Smooth muscle cell (in vitro differentiated cells): ENCODE measurements at regions not wholly inside any gene's neighbourhood (a gene's known extent, or its start where the extent isn't known, plus 50 kb on each side); places are given as distances from the start of the nearest gene placed in this dataset.

Source experiments
- DNase-seq: peaks from one replicate; lab custom pipeline; 2025; ENCODE audit not compliant: unreplicated experiment; lab: John Stamatoyannopoulos, UW
- H2AFZ ChIP-seq: fragments of 200-600 bp; sonication (generic); 2 replicates; pipeline ENCODE4 v1.6.0; 2016; ENCODE audit warnings: antibody characterized with exemption, low read depth, mild to moderate bottlenecking
- H3F3A ChIP-seq: fragments of 200-600 bp; sonication (generic); 2 replicates; pipeline ENCODE4 v1.6.0; 2017; ENCODE audit warnings: antibody characterized with exemption, low read depth
- H3K27ac ChIP-seq: fragments of 200-600 bp; sonication (generic); 2 replicates; pipeline ENCODE4 v1.5.1; 2016; ENCODE audit warnings: low read depth, mild to moderate bottlenecking
- H3K27me3 ChIP-seq: fragments of 200-600 bp; sonication (generic); 2 replicates; pipeline ENCODE4 v1.6.1; 2016; ENCODE audit warnings: low read depth, mild to moderate bottlenecking
- H3K36me3 ChIP-seq: fragments of 200-600 bp; sonication (generic); 2 replicates; pipeline ENCODE4 v1.5.1; 2016; ENCODE audit warnings: low read depth
- H3K4me1 ChIP-seq: fragments of 200-600 bp; sonication (generic); 2 replicates; pipeline ENCODE4 v1.5.1; 2016; ENCODE audit warnings: low read depth
- H3K4me2 ChIP-seq: fragments of 200-600 bp; sonication (generic); 2 replicates; pipeline ENCODE4 v1.6.0; 2016; ENCODE audit warnings: mild to moderate bottlenecking
- H3K4me3 ChIP-seq: fragments of 200-600 bp; sonication (generic); 2 replicates; pipeline ENCODE4 v1.5.1; 2016; ENCODE audit warnings: mild to moderate bottlenecking
- H3K79me2 ChIP-seq: fragments of 200-600 bp; sonication (generic); 2 replicates; pipeline ENCODE4 v1.6.0; 2016; ENCODE audit warnings: low read depth, mild to moderate bottlenecking
- H3K9ac ChIP-seq: fragments of 200-600 bp; sonication (generic); 2 replicates; pipeline ENCODE4 v1.6.0; 2016; ENCODE audit warnings: low read depth
- H3K9me3 ChIP-seq: fragments of 200-600 bp; sonication (generic); replicated peaks from 2 replicates; pipeline ENCODE4 v1.5.1; 2016; ENCODE audit warnings: low read depth
- H4K20me1 ChIP-seq: fragments of 200-600 bp; sonication (generic); 2 replicates; pipeline ENCODE4 v1.6.0; 2016; ENCODE audit warnings: low read depth
- WGBS: methylation state at CpG from one replicate; pipeline ENCODE4 v1.1.7; 2016; ENCODE audit warnings: low lambda C conversion rate; 5-methylcytosine and 5-hydroxymethylcytosine counted together
- TF ChIP-seq, protein P1 (sequence below): fragments of 200-600 bp; sonication (generic); IDR thresholded peaks from 2 replicates; pipeline ENCODE4 v1.5.1; 2017; ENCODE audit warnings: borderline replicate concordance, mild to moderate bottlenecking, antibody characterized with exemption; ENCODE audit not compliant: insufficient read depth, poor library complexity, severe bottlenecking

DNA sequence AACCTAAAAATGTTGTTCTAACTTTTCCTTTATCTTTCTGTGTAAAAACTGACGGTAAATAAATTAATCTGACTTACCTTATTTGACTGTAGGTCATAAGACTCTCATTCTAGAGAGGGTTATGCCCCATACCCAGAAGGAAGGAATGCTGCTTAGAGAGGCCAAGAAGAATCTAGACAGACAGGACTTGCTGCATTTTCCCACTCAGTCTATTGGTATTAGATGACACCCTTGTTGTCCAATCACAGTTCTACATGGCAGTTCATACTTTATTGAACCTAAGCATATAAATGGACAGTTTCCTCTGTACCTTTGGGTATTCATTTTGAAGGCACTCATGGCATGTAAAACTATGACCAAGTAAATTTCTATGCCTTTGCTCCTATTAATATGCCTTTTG is 359.6 kb upstream of the ID4 start:
- H3K4me1 ChIP-seq = peaks cover 6% of the 10 kb centered on the region
- H3K27ac ChIP-seq = peak overlapping the region; percentile 72
- no peaks in the 10 kb centered on the region for H3K79me2 ChIP-seq
- TF ChIP-seq, protein P1, sequence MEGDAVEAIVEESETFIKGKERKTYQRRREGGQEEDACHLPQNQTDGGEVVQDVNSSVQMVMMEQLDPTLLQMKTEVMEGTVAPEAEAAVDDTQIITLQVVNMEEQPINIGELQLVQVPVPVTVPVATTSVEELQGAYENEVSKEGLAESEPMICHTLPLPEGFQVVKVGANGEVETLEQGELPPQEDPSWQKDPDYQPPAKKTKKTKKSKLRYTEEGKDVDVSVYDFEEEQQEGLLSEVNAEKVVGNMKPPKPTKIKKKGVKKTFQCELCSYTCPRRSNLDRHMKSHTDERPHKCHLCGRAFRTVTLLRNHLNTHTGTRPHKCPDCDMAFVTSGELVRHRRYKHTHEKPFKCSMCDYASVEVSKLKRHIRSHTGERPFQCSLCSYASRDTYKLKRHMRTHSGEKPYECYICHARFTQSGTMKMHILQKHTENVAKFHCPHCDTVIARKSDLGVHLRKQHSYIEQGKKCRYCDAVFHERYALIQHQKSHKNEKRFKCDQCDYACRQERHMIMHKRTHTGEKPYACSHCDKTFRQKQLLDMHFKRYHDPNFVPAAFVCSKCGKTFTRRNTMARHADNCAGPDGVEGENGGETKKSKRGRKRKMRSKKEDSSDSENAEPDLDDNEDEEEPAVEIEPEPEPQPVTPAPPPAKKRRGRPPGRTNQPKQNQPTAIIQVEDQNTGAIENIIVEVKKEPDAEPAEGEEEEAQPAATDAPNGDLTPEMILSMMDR = no peak
- H3K36me3 ChIP-seq = no peaks in the 10 kb centered on the region
- no peak for DNase-seq
- H2AFZ ChIP-seq = no peak overlapping the region
- H3K9ac ChIP-seq = no peak overlapping the region
- no peak overlapping the region for H3K4me3 ChIP-seq
- no peaks in the 10 kb centered on the region for H3K9me3 ChIP-seq
- no peaks in the 10 kb centered on the region for H3K27me3 ChIP-seq
- H3K4me2 ChIP-seq = peak overlapping the region; percentile 18
- 76% methylated on average over 1 of the region's 1 CpG for WGBS
- no peaks in the 10 kb centered on the region for H4K20me1 ChIP-seq
- peaks cover 8% of the 10 kb centered on the region for H3F3A ChIP-seq

DNA sequence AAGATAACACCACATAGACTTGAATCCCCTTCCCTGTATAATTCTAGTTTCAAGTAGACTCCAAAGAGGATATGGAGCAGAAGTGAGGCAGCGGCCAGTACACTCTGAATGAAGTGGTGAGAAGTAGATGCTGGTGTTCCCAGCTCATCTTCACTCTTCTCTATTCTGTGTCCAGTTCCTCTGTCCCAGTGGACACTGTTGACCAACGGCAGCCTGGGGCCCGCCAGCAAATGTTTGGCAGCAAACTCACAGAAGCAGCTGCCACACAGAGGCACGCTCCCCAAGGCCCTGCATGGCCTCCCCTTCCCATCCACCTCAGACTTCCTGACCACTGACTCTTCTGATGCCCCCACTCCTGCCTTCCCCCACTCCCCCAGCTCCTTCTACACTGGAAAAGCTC is 358.9 kb upstream of the ID4 start:
- no peak overlapping the region for H3K9ac ChIP-seq
- no peak for DNase-seq
- H3K79me2 ChIP-seq = no peaks in the 10 kb centered on the region
- no peaks in the 10 kb centered on the region for H3K36me3 ChIP-seq
- peaks cover 8% of the 10 kb centered on the region for H3F3A ChIP-seq
- H3K4me3 ChIP-seq = no peak overlapping the region
- H2AFZ ChIP-seq = no peak overlapping the region
- H3K4me1 ChIP-seq = peaks cover 6% of the 10 kb centered on the region
- peak overlapping the region; percentile 72 for H3K4me2 ChIP-seq
- WGBS = 83% methylated on average over 4 of the region's 4 CpGs
- H3K27ac ChIP-seq = peak overlapping the region; percentile 72
- no peaks in the 10 kb centered on the region for H3K27me3 ChIP-seq
- no peaks in the 10 kb centered on the region for H4K20me1 ChIP-seq
- H3K9me3 ChIP-seq = no peaks in the 10 kb centered on the region
- TF ChIP-seq, protein P1 = no peak

DNA sequence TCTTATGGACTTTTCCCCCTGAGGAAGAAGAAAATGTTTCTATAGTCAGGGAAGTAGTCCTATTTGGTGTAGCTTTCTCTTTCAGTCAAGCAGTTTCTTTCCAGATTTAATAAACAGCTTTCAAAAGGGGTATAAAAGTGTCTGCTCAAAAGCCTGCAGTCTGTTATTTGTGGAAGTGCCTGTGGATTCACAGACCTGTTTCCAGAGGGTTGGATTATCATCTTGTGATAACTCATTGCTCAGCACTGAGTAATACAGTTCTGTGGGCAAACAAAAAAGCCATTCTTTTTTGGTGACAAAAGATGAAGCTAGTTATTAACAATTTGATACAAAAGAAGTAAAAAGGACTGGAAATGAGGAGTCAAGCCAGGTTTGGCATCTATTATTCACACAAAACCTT is 358.2 kb upstream of the ID4 start:
- Histone ChIP-seq H3K4me2 (peak overlapping the region; percentile 72), H4K20me1 (no peaks in the 10 kb centered on the region), H3K27me3 (no peaks in the 10 kb centered on the region), H3K9ac (no peak overlapping the region), H3F3A (peaks cover 8% of the 10 kb centered on the region), H3K79me2 (no peaks in the 10 kb centered on the region), H3K9me3 (no peaks in the 10 kb centered on the region), H3K4me3 (no peak overlapping the region), H3K27ac (peak overlapping the region; percentile 72), H3K4me1 (peaks cover 6% of the 10 kb centered on the region), H2AFZ (no peak overlapping the region), H3K36me3 (no peaks in the 10 kb centered on the region)
- no peak for DNase-seq
- TF ChIP-seq, protein P1 = no peak

DNA sequence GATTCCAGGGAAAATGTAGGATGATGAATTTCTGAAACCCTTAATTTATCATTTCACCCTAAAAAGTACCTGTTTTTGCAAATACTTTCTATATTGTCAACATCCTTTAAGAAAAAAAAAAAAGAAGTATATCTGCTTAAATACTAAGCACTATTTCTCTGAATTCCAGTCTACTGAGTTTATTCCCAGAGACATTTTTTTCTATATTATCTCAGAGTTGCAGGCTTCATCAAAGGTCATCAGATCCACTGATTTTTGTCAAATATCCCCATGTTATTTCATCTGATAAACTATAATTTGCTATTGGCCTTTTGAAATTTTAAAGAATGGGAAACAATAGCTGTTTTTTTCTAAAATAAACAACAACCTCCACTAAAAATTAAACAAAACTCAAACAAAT is 357.6 kb upstream of the ID4 start:
- Histone ChIP-seq H2AFZ (no peak overlapping the region), H3K9me3 (no peaks in the 10 kb centered on the region), H3K4me1 (peaks cover 6% of the 10 kb centered on the region), H3K36me3 (no peaks in the 10 kb centered on the region), H3K4me3 (no peak overlapping the region), H3K4me2 (peak overlapping the region; percentile 72), H3K27ac (peak overlapping the region; percentile 72), H4K20me1 (no peaks in the 10 kb centered on the region), H3K27me3 (no peaks in the 10 kb centered on the region), H3F3A (peaks cover 8% of the 10 kb centered on the region), H3K9ac (no peak overlapping the region), H3K79me2 (no peaks in the 10 kb centered on the region)
- no peak for DNase-seq
- TF ChIP-seq, protein P1 = no peak
